Keratinocyte (primary cell): ENCODE measurements at regions not wholly inside any gene's neighbourhood (a gene's known extent, or its start where the extent isn't known, plus 50 kb on each side); places are given as distances from the start of the nearest gene placed in this dataset.

Source experiments
- EZH2 ChIP-seq: IDR thresholded peaks from one replicate; pipeline ENCODE4 v1.6.1; 2012; ENCODE audit warnings: inconsistent platforms, mild to moderate bottlenecking, low read length, moderate library complexity
- TF ChIP-seq, protein P1 (sequence below), 3 experiments: IDR thresholded peaks in 1 of 3; conservative IDR thresholded peaks in 1 of 3; optimal IDR thresholded peaks in 1 of 3; 2 replicates in 2 of 3; 3 replicates in 1 of 3; pipeline versions ENCODE3 to v1.5.1; 2011; ENCODE audit warnings: low read length in 3 of 3, mild to moderate bottlenecking in 3 of 3, moderate library complexity in 2 of 3, control low read depth in 1 of 3, inconsistent platforms in 1 of 3; ENCODE audit not compliant: insufficient read depth in 2 of 3; ENCODE audit errors: extremely low read depth in 1 of 3

DNA sequence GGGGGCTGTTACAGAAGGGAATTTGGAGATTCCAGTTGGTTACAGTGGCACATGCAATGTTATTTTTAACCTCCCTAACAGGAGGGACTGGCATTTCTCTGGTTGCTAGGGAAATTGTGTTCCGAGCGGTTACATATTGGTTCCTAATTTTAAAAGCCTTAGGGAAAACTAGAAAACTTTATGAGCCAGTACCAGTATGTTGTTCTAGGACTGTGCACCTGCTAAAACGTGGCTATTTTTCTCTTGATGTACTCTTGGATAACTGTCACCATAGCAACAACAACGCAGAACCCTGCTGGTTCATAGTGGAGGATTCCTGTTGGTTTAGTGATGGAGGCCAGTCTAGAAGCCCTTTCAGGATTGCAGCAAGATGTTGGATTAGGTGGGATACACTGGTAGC, 68.9 kb upstream of the PGBD5 start:
- TF ChIP-seq, protein P1, sequence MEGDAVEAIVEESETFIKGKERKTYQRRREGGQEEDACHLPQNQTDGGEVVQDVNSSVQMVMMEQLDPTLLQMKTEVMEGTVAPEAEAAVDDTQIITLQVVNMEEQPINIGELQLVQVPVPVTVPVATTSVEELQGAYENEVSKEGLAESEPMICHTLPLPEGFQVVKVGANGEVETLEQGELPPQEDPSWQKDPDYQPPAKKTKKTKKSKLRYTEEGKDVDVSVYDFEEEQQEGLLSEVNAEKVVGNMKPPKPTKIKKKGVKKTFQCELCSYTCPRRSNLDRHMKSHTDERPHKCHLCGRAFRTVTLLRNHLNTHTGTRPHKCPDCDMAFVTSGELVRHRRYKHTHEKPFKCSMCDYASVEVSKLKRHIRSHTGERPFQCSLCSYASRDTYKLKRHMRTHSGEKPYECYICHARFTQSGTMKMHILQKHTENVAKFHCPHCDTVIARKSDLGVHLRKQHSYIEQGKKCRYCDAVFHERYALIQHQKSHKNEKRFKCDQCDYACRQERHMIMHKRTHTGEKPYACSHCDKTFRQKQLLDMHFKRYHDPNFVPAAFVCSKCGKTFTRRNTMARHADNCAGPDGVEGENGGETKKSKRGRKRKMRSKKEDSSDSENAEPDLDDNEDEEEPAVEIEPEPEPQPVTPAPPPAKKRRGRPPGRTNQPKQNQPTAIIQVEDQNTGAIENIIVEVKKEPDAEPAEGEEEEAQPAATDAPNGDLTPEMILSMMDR (optimal IDR thresholded peaks at IDR 0.05 in 1 of 3, IDR thresholded peaks at IDR 0.05 in 1 of 3, conservative IDR thresholded peaks at IDR 0.05 in 1 of 3; ENCODE audit: extremely low read depth in 1 of 3, insufficient read depth in 2 of 3, low read length in 3 of 3) = no peak
- TF ChIP-seq EZH2 = no peak
